ENCODE measurements at regions not wholly inside any gene's neighbourhood (a gene's known extent, or its start where the extent isn't known, plus 50 kb on each side); places are given as distances from the start of the nearest gene placed in this dataset.

DNA sequence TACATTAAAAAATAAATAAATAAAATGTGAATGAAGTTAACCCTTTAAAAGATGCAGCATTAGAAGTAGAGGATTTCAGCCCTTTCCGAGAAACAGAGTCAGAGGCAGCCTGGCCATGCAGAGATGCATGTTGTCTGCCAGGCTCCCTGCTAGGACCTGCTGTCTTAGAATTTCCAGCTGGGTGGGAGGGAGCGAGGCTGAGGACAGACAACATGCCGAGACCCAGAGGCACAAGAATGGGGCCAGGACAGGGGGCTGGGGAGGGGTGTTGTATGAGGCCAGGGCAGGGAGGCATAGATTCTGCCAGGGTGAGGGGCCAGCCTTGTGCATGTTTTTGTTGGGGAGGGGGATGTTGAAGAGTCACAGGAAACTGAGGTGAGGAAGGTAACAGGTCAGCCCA lies 68.6 kb upstream of the NEURL1B start:
- H3F3A ChIP-seq (replicated peaks; ENCODE audit: low read depth): no peaks in the 10 kb centered on the region
- no peaks in the 10 kb centered on the region for H3K36me3 ChIP-seq (ENCODE audit: insufficient read depth)
- no peak for DNase-seq (ENCODE audit: low spot score)
- no peak overlapping the region for H3K4me2 ChIP-seq
- Mint-ChIP-seq H3K36me3 (ENCODE audit: low read depth) (no peaks in the 10 kb centered on the region), H3K4me3 (no peak overlapping the region), H3K4me1 (peaks cover 36% of the 10 kb centered on the region), H3K9me3 (no peaks in the 10 kb centered on the region; the same call in 2 of the 3 replicates), H3K27me3 (ENCODE audit: insufficient read depth, low read depth, poor library complexity) (peaks cover 19% of the 10 kb centered on the region), H3K27ac (no peak overlapping the region; the same call in 1 of the 2 replicates)
- H2AFZ ChIP-seq: no peak overlapping the region
- no peak overlapping the region for H3K4me3 ChIP-seq
- no peaks in the 10 kb centered on the region for H4K20me1 ChIP-seq (replicated peaks; ENCODE audit: insufficient read depth)
- TF ChIP-seq NANOG (IDR thresholded peaks at IDR 0.05; ENCODE audit: borderline replicate concordance): no peak
- H3K27ac ChIP-seq (ENCODE audit: low read depth): no peak overlapping the region
- no peak; the same call in 2 of the 3 replicates for ATAC-seq
- peaks cover 20% of the 10 kb centered on the region for H3K4me1 ChIP-seq (ENCODE audit: insufficient read depth)
- no peaks in the 10 kb centered on the region for H3K79me2 ChIP-seq (replicated peaks; ENCODE audit: insufficient read depth)
- no peaks in the 10 kb centered on the region for H3K27me3 ChIP-seq (ENCODE audit: insufficient read depth)
- no peaks in the 10 kb centered on the region for H3K9me2 ChIP-seq (ENCODE audit: insufficient read depth)

- Mint-ChIP-seq H3K27me3 (ENCODE audit: insufficient read depth, low read depth, poor library complexity) (peaks cover 19% of the 10 kb centered on the region), H3K4me1 (peaks cover 36% of the 10 kb centered on the region), H3K9me3 (no peaks in the 10 kb centered on the region; the same call in 2 of the 3 replicates), H3K36me3 (ENCODE audit: low read depth) (no peaks in the 10 kb centered on the region), H3K4me3 (no peak overlapping the region), H3K27ac (no peak overlapping the region)
- Histone ChIP-seq H3K4me2 (no peak overlapping the region), H3F3A (replicated peaks; ENCODE audit: low read depth) (no peaks in the 10 kb centered on the region), H4K20me1 (replicated peaks; ENCODE audit: insufficient read depth) (no peaks in the 10 kb centered on the region), H3K36me3 (ENCODE audit: insufficient read depth) (no peaks in the 10 kb centered on the region), H2AFZ (peak overlapping the region; percentile 69; the same call in 1 of the 2 replicates), H3K4me1 (ENCODE audit: insufficient read depth) (peaks cover 20% of the 10 kb centered on the region), H3K79me2 (replicated peaks; ENCODE audit: insufficient read depth) (no peaks in the 10 kb centered on the region), H3K27me3 (ENCODE audit: insufficient read depth) (no peaks in the 10 kb centered on the region), H3K27ac (ENCODE audit: low read depth) (no peak overlapping the region), H3K9me2 (ENCODE audit: insufficient read depth) (no peaks in the 10 kb centered on the region), H3K4me3 (no peak overlapping the region)
- no peak for TF ChIP-seq EZH2phosphoT487 (IDR thresholded peaks at IDR 0.05; ENCODE audit: unreplicated experiment)
- TF ChIP-seq REST (IDR thresholded peaks at IDR 0.05; ENCODE audit: unreplicated experiment): no peak
- TF ChIP-seq ETS1 (IDR thresholded peaks at IDR 0.05): no peak
- TF ChIP-seq CREB1 (CRISPR knock-in tag; IDR thresholded peaks at IDR 0.05; ENCODE audit: low read depth): no peak
- TF ChIP-seq JUNB (IDR thresholded peaks at IDR 0.05; ENCODE audit: unreplicated experiment): no peak
- no peak for ATAC-seq
- DNase-seq (ENCODE audit: low spot score): no peak
Measured at GRCh38 chr5:172571892-172572291, 69.2 kb upstream of the NEURL1B start.
